ENCODE measurements at regions not wholly inside any gene's neighbourhood (a gene's known extent, or its start where the extent isn't known, plus 50 kb on each side); places are given as distances from the start of the nearest gene placed in this dataset.

DNA sequence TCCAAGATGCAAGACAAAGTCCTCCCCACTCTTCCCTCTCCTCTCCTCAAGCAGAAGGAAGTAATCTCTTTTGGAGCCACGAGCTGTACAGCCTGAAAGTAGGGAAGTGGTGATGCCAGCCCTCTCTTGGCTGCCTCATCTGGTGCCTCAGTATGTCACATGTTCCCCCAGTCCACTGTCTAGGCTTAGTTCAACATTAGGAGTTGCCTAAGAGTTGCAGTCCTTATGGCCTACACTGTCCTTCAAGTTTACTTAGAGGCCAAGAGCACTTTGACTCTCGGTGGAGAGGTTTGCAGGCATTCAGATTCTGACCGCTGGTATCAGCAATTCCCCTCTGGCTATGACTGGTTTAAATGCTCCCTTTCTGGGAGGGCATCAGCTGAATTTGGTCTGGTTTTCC, 735.6 kb downstream of the GLUD2 start:
- TF ChIP-seq, protein P1, sequence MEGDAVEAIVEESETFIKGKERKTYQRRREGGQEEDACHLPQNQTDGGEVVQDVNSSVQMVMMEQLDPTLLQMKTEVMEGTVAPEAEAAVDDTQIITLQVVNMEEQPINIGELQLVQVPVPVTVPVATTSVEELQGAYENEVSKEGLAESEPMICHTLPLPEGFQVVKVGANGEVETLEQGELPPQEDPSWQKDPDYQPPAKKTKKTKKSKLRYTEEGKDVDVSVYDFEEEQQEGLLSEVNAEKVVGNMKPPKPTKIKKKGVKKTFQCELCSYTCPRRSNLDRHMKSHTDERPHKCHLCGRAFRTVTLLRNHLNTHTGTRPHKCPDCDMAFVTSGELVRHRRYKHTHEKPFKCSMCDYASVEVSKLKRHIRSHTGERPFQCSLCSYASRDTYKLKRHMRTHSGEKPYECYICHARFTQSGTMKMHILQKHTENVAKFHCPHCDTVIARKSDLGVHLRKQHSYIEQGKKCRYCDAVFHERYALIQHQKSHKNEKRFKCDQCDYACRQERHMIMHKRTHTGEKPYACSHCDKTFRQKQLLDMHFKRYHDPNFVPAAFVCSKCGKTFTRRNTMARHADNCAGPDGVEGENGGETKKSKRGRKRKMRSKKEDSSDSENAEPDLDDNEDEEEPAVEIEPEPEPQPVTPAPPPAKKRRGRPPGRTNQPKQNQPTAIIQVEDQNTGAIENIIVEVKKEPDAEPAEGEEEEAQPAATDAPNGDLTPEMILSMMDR (tag by site-specific recombination; IDR thresholded peaks at IDR 0.05), result no peak
- TF ChIP-seq HOXA7 (CRISPR knock-in tag; IDR thresholded peaks at IDR 0.05; ENCODE audit: borderline replicate concordance), result no peak
- TF ChIP-seq, protein P2, sequence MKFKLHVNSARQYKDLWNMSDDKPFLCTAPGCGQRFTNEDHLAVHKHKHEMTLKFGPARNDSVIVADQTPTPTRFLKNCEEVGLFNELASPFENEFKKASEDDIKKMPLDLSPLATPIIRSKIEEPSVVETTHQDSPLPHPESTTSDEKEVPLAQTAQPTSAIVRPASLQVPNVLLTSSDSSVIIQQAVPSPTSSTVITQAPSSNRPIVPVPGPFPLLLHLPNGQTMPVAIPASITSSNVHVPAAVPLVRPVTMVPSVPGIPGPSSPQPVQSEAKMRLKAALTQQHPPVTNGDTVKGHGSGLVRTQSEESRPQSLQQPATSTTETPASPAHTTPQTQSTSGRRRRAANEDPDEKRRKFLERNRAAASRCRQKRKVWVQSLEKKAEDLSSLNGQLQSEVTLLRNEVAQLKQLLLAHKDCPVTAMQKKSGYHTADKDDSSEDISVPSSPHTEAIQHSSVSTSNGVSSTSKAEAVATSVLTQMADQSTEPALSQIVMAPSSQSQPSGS (tag by site-specific recombination; IDR thresholded peaks at IDR 0.05; ENCODE audit: low read depth), result no peak
- TF ChIP-seq ZNF555 (tag by site-specific recombination; conservative IDR thresholded peaks at IDR 0.05), result no peak
- TF ChIP-seq ZNF423 (tag by site-specific recombination; IDR thresholded peaks at IDR 0.05), result no peak
